GM06990 (cell line): ENCODE measurements at regions not wholly inside any gene's neighbourhood (a gene's known extent, or its start where the extent isn't known, plus 50 kb on each side); places are given as distances from the start of the nearest gene placed in this dataset.

Experiments
- DNase-seq: peaks from one replicate; pipeline ENCODE4 v3.0.0-alpha.2; 2011; ENCODE audit not compliant: insufficient read length; ENCODE audit errors: extremely low read depth
- H3K27me3 ChIP-seq: replicated peaks from 2 replicates; pipeline ENCODE4 v1.6.0; 2011; ENCODE audit warnings: low read length; ENCODE audit not compliant: control insufficient read depth, insufficient read depth
- H3K36me3 ChIP-seq: 2 replicates; pipeline ENCODE4 v1.5.1; 2011; ENCODE audit warnings: low read length; ENCODE audit not compliant: control insufficient read depth, insufficient read depth
- H3K4me3 ChIP-seq: replicated peaks from 2 replicates; pipeline ENCODE4 v1.5.1; 2011; ENCODE audit warnings: low read depth, mild to moderate bottlenecking, control low read depth, low read length
- CTCF ChIP-seq: IDR thresholded peaks from 2 replicates; pipeline ENCODE4 v1.5.1; 2011; ENCODE audit warnings: low read length, control low read depth, mild to moderate bottlenecking, inconsistent platforms; ENCODE audit not compliant: insufficient read depth, poor library complexity, severe bottlenecking

GRCh38 chr7:157471259-157472125, 134.7 kb downstream of the DNAJB6 start:
- H3K36me3 ChIP-seq, result no peaks in the 10 kb centered on the region
- no peaks in the 10 kb centered on the region for H3K27me3 ChIP-seq
- no peak overlapping the region for H3K4me3 ChIP-seq
- no peak for TF ChIP-seq CTCF
- no peak for DNase-seq

GRCh38 chr7:157472311-157473050, 135.7 kb downstream of the DNAJB6 start:
- DNase-seq, result no peak
- TF ChIP-seq CTCF, result no peak
- H3K36me3 ChIP-seq, result no peaks in the 10 kb centered on the region
- no peak overlapping the region for H3K4me3 ChIP-seq
- H3K27me3 ChIP-seq, result no peaks in the 10 kb centered on the region

- Histone ChIP-seq H3K27me3 (no peaks in the 10 kb centered on the region), H3K36me3 (no peaks in the 10 kb centered on the region), H3K4me3 (no peak overlapping the region)
- no peak for DNase-seq
- no peak for TF ChIP-seq CTCF
Measured at GRCh38 chr7:157473051-157473569, 136.3 kb downstream of the DNAJB6 start.

- peak; percentile 64 for TF ChIP-seq CTCF
- Histone ChIP-seq H3K27me3 (no peaks in the 10 kb centered on the region), H3K4me3 (no peak overlapping the region), H3K36me3 (no peaks in the 10 kb centered on the region)
- DNase-seq, result no peak
Measured at GRCh38 chr7:157474685-157475084, 137.9 kb downstream of the DNAJB6 start.

- no peaks in the 10 kb centered on the region for H3K27me3 ChIP-seq
- DNase-seq, result no peak
- TF ChIP-seq CTCF, result no peak
- H3K4me3 ChIP-seq, result no peak overlapping the region
- no peaks in the 10 kb centered on the region for H3K36me3 ChIP-seq
Measured at GRCh38 chr7:157475095-157475494, 138.3 kb downstream of the DNAJB6 start.
